GM18508 (cell line): ENCODE measurements at regions not wholly inside any gene's neighbourhood (a gene's known extent, or its start where the extent isn't known, plus 50 kb on each side); places are given as distances from the start of the nearest gene placed in this dataset.

Experiments
- ATAC-seq: cut with Tn5 transposase; IDR thresholded peaks from one replicate; pipeline ENCODE4 v1.9.1; 2021; ENCODE audit warnings: moderate number of reproducible peaks; ENCODE audit not compliant: insufficient read depth, unreplicated experiment

DNA sequence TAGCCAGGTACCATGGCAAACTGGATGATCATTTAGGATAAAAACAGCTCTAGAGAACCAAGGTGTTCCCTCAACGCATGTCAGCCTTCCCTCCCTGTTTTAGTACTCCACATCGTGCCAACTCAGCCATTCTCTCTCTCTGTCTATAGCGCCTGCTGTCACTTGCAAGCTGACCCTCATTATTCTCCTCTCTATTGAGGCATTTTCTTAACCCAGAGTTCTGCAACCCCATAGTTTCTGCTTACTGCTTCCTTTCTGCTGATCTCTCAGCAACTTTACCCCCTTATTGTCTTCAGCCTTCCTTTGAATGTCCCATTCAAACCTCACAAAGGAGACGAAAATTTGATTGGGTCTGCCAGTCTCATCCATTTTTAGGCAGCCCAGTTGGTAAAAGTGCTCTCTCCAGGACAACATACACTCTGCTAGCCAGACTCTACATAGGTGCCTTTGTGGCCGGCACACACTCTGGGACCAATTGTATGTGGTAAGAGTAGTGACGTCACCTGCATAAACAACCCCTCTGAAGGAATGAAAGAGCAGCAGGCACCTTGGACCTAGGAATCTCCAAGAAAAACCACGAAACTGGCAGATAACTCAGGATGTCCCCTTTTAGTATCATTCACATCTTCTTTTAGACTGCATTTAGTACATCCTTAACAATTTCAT is 367.2 kb upstream of the KCNH7 start:
- no peak for ATAC-seq

DNA sequence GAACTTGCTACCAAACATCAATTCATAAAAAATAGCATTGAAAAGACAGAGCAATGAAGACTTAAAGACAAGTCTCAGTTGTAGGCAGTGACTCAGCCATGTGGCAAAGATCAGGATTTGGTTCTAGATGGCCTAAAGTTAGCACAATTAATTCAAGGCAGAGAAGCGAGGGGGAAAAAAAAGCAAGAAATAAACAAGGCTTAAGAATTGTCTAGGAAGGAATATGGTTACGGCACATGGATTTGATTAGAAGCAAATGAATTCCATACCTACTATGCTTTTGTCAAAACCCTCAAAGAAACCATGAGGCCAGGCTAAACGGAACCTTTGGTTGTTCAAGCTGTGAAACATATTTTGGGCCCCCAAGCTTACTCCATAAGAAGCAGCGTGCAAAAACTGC is 362.2 kb upstream of the KCNH7 start:
- ATAC-seq, result no peak

DNA sequence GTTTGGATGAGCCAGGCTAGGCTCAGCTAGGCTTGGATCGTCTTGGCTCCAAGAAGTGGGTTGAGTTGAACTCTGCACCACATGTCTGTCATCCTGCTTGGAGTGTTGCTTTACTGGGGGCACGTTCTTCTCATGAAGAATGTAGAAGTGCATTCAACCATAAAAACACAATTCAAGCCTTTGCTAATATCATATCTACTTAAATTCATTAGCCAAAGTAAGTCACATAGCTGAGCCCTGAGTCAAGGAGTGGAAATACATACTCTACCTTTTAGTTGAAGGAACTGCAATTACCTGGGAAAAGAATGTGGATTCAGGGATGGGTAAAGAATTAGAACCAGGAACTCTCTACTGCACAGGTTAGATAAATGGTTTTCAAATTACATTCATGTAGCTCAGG is 360.4 kb upstream of the KCNH7 start:
- ATAC-seq, result no peak

DNA sequence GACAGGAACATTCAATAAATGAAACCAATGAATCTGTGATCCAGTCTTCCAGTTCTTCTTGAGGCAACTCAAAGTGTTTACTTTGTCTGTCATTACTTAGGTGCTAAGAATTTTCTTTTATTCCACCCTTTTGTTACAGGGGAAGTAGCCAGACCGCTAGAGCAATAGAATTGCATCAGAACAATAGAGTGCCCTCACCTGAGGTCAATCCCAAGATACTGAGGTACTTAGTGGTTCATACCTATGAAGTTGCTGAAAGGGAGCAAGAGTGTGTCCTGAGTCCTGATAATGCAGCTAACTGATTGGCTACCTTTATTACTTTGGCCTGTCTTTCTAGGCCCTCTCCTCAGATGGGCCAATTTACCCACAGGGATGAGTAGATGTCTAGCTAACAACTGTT is 359.4 kb upstream of the KCNH7 start:
- no peak for ATAC-seq

DNA sequence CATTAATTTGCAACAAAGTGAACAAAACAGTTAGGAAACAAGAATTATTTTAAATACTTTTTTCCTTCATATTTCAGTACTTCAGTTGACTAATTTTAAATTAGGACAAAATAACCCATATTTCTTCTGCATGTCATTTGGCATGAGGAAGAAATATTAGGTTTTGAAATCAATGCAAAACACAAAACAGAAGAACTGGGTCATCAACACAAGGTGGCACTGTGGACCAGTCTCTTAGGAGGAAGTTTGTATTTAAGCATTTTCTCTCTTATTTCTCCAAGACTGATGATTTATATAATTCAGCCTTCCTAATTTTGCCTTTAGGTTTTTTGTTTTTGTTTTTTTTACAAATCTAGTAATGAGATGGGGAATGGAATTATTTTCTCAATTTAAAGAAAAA is 352.8 kb upstream of the KCNH7 start:
- no peak for ATAC-seq

DNA sequence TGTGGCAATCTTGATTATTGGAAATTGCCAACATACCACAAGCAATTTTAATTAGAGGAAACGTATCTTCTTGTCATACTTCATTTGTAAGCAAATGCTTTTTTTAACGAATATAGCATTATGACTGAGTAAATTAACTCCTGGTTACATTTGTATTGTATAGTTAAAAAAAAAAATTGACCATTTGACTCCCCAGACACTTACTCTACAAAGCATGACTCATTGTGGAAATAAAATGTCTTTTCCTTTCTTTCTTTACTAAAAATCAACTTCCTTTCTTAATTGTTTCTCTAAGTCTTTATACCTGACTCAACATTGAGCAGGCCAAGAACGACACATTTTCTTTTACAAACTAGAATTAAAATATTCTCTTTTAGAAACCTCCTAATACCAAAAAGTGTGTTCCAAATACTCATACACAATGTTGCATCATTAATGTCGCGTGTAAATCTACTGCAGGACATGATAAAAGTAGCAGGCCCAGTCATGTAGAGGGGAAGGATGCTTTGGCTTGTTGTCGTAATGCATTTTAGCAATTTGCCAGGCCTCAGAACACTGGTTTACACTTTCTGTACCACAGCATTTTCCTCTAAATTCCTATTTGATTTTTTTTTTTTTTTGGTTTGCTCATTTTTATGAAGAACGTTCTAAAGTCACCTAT is 349.6 kb upstream of the KCNH7 start:
- no peak for ATAC-seq

DNA sequence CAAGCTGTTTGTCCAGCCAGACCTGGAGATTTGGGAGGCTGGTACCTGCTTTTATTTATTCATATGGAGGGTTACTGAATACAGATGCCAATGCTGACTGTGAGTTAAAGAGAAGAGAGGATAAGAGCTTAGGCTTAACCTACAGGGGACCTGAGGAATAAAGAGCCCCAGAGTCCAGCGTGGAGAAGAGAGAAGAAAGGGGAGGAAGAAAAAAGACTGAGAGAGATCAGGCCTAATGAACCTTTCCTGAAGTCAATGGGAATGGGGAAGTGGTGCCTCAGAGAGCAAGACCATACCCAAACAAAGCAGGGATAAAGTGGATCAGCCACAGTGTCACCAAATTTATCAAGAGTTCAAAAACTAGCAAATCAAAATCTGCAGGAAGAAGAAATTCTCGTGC is 348.6 kb upstream of the KCNH7 start:
- ATAC-seq, result no peak

DNA sequence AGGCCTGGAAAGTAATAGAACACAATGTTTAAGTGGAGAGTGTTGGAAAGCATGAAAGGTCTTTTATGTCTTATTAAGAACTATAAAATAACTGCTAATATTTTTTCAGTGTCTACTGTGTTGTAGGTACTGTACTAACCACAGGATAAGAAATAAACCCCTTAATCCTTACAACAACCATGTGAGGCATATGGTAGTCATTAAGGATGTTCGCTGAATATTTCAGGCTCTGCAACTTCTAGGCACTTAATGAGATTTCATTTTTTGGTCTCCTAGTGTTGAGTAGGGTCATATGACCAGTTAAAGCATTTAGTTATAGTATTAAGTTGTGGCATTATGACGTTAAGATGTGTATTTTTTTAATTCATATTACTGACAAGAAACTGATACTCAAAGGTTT is 346.6 kb upstream of the KCNH7 start:
- no peak for ATAC-seq

DNA sequence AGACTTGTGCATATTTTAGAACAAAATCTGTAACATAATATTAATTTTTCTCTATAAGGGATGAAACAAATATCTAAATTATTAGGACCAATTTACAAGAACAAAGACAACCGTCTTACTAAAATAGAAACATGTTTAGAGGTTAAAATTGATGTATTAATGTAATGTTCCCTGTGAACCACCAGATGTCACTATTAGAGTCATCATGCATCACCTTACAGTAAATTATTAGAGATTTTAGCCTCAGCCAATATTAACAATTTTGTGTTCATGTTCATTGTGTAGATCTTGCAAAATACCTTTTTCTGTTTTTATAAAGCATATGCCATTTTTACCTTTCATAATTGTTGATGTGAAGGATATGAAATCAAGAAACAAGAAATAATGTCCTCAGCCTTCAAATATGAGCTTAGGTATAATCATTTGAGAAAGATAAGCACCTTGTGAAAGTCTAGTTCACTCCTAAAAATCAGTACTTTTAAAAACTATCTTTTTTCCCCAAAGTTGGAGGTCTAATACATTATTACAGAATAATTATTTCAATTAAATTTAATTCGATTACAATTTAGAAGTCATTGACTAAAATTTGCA is 344.3 kb upstream of the KCNH7 start:
- ATAC-seq, result peak; percentile 82

DNA sequence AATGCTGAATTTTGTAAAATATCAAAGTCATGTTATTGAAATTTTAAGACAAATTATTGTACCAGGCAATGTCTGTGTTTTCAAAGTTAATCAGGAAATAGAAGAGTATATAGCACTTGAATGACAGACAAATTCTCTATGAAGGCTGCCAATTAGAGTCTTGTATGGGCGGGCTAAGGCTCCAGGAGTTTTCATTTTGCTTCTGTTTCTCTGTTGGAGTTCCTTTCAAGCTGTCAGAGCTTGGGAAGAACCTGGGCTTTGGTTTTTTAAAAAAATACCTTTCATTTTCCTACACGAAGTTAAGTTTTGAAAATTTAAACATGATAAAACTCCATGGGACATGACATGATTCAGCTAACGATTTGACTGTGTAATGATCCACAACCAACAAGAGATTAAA is 339.0 kb upstream of the KCNH7 start:
- no peak for ATAC-seq

DNA sequence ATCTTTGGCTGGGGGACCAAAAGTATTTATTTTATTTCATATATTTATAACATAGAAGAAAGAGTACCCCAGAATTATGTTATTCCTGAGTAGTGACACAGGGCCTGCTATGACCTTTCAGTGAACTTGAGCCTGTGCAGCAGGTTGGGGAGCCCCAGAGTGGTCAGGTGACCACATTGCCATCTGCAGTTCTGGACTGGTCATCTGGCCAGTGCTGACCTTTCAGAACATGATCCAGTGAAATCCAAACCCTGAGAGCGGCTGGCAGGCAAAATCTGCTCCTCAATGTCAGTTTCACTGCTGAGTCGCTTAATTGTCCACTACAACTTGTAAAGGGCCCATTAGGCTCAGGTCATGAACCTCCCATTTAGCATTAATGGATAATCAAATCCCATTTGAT is 336.7 kb upstream of the KCNH7 start:
- ATAC-seq, result no peak

DNA sequence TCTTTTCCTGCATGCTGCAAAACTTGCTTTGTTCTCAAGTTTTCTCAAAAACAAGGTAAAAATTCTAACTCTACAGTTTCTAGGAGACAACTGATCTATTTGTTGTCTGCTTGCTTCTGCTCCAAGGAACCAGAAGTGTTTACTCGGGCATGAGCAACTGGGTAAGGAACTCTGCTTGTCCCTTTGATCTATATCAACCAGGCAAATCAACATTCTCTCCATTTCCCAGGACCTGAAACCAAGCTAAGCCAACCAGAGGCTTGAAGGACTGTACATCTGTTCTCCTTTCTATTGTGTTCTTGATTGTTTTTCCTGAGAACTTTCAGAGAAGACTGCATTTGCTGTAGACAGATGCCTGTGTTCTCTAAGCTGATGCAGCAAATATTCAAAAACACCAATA is 335.0 kb upstream of the KCNH7 start:
- ATAC-seq, result no peak

DNA sequence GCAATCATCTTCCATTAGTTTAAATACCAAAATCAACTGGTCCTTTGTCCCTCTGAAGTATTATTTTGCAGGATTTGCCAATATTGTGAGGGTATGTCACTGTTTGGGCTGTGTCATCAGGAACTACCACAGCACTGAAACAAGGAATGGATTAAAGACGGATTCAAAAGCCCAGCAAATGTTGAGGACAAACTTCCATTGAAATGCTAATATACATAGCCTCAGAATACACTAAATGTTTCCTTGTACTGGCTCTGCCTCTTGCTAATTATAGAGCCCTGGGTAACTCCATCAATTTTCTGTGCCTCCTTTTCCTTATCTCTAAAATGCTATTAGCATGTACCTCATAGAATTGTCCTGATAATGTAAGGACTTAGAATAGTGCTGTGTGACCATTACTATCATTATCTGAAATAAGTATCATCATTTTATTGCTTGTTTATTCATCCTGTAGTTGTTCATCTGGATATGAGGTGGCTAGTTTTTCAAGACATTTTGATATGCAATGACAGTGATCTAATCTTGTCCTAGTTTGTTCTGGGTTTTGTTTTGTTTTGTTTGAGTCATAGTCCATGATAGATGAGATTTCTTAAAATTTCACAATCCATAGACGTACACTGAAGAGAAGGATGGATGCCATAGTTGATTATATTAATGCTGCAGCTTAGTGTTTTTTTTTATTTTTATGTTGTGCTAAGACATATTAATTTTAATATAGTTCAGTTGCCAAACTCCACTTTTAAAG is 333.4 kb upstream of the KCNH7 start:
- no peak for ATAC-seq

DNA sequence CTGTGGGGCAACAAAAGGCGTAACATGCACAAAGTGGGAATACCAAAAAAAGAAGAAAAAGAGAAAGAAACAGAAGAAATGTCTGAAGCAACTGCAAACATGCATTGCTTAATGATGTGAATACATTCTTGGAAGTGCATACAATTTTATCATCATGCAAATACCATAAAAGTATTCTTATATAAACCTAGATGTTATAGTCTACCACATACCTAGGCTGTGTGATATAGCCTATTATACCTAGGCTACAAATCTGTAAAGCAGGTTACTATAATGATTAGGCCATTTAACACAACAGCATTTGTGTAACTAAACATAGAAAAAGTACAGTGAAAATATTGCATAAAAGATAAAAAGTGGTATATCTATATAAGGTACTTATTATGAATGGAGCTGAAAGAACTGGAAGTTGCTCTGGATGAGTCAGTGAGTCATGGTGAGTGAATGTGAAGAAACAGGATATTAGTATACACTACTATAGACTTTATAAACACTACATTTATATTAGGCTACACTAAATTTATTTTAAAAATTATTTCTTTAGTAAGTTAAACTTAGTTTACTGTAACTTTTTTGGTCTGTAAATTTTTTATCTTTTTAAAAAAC is 319.4 kb upstream of the KCNH7 start:
- ATAC-seq, result no peak

DNA sequence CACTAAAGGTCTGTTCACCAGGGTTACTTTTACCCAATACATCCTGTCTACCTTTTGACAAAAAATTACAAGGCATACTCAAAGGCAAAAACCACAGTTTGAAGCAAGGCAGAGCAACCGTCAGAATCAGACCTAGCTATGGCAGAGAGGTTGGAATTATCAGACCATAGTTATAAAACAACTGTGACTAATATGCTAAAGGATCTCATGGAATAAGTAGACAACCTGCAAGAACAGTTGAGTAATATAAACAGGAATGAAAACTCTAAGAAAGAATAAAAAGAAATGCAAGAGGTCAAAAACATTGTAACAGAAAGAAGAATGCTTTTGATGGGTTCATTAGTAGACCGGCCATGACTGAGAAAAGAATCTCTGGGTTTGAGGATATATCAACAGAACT is 318.8 kb upstream of the KCNH7 start:
- no peak for ATAC-seq

DNA sequence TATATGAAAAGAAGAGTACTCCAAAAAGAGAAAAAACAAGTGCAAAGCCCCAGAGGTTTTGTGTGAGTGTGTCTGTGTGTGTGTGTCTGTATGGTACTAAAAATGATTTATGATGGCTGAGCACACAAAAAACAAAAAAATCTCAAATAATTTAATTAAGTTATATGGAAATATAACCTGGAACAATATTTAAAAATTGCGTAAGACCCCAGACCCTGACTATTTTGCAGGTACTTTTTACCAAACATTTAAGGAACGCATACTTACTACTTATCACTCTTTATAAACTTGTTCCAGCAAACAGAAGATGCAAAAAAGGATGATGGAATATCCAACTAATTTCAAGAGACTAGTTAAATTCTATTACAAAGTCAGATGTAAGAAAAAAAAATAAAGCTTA is 317.4 kb upstream of the KCNH7 start:
- no peak for ATAC-seq

DNA sequence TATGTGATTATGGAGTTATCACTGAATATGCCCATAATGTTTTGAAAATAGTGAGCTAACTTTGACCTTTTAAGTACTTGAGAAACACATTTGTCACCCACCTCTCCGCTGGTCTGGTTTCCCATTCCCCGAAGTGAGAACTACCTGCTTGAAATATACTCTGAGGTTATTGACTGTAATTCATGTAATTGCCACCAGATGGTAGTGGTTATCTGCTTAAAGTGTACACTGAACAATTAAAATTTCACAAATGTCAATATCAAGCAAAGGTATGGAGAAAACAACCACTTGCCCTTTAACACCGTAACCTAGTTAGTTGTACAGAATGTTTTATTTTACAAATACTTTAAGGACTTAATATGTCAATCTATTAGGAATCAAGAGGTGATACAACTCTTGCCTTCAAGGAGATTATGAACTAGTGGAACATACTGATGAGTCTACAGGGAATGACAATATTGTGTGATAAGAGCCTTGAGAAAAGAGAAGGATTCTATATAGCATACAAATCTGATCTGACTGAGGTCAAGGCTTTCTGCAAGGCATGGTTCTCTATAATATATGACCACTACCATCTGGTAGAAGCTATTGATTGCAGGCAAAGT is 316.8 kb upstream of the KCNH7 start:
- ATAC-seq, result peak; percentile 71

DNA sequence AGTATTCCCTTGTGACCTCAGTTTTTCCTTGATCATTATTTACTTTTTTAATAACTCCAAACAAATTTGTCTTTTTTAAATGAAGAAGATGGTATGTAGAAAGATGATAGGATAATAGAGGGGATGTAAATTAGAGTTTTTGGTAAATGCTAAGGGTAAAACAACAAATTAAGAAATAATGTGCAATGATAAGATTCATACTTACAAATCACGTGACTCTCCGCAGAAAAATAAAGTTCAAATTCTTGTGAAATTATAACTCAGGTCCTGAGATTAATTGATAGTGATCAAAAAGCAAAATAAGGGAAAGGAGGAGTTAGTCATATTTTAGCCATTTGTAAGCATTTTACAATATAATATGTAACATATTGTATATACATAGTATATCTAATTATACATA is 304.1 kb upstream of the KCNH7 start:
- ATAC-seq, result no peak

DNA sequence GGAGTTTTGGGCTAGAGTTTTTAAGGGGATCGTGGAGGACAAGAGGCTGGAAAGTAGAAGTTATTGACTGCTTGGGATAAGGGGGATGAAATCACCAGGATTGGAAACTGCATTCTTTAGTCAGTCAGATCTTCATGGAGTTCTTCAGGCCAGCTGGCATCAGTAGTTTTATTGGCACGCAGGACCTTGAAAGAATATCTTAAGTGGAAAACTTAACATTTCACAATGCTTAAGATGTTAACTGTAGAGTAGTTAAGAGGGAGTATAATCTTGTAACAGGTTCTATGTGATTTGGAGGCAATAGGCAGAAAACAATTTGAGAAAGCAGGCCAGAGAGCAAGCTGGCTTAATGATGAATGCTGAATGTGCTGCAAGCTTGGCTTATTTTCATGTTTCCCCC is 300.4 kb upstream of the KCNH7 start:
- ATAC-seq, result no peak

DNA sequence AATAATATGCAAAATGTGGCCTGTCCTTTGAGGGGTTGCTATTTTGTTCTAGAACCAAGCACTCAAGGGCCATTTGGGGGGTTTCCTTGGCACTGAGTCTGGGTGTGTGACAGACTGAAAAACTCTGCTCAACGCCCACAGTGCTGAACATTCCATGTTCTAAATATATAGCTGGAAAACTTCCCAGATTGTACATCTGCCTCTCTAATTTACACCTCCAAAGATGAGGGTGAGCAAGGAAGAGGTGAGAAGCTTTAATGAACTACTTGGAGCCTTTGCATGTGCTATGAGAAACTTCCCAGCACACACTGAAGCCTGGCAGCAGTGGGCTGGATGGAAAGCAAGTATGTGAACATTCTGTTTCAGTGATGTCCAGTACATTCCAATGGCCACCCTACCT is 296.7 kb upstream of the KCNH7 start:
- ATAC-seq, result no peak

DNA sequence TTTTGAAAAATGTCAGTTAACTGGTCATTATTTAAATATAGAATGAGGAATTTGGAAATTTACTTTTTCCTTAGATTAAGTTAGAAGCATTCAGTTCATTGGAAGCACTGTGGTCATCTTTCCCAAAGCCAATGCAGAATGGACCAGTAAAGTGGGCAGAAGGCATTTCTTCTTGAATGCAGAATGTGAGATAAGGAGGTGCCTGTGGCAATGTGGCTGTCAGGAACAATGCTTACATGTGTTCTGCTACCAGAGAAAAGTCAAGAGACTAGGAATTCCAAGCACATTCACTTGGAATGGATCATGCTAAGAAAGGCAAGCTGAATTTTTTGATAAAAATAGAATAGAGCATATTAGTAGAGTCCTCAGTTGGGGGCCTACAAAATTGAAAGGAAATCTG is 295.0 kb upstream of the KCNH7 start:
- ATAC-seq, result no peak
